ENCODE measurements at regions not wholly inside any gene's neighbourhood (a gene's known extent, or its start where the extent isn't known, plus 50 kb on each side); places are given as distances from the start of the nearest gene placed in this dataset.

- H3K36me3 Mint-ChIP-seq (ENCODE audit: low read depth, unreplicated experiment): no peaks in the 10 kb centered on the region
- no peak overlapping the region for H3K9ac ChIP-seq (ENCODE audit: low read length)
Measured at GRCh38 chr14:27145170-27145569, 547.3 kb upstream of the NOVA1 start.

GRCh38 chr14:27148143-27148542 lies 550.3 kb upstream of the NOVA1 start:
- H3K4me2 ChIP-seq (ENCODE audit: low read length): no peak overlapping the region
- Mint-ChIP-seq H3K9me3 (ENCODE audit: unreplicated experiment) (peaks cover 4% of the 10 kb centered on the region), H3K27me3 (ENCODE audit: low read depth, unreplicated experiment) (peaks cover 2% of the 10 kb centered on the region), H3K27ac (ENCODE audit: unreplicated experiment) (no peak overlapping the region), H3K4me1 (ENCODE audit: low read depth, unreplicated experiment) (no peaks in the 10 kb centered on the region), H3K36me3 (ENCODE audit: low read depth, unreplicated experiment) (no peaks in the 10 kb centered on the region), H3K4me3 (ENCODE audit: unreplicated experiment) (no peak overlapping the region)
- no peaks in the 10 kb centered on the region for H3K4me1 ChIP-seq (ENCODE audit: insufficient read depth, low read length)
- no peak for FAIRE-seq
- TF ChIP-seq CTCF (IDR thresholded peaks at IDR 0.05; ENCODE audit: insufficient read depth, low read depth, low read length) (no peak), EZH2 (IDR thresholded peaks at IDR 0.05; ENCODE audit: insufficient read depth, low read length) (no peak)
- no peak overlapping the region for H3K4me3 ChIP-seq (ENCODE audit: insufficient read depth, low read depth, low read length)
- H3K79me2 ChIP-seq (ENCODE audit: insufficient read depth, low read length): no peaks in the 10 kb centered on the region
- no peak overlapping the region for H2AFZ ChIP-seq (ENCODE audit: low read depth, low read length)
- H4K20me1 ChIP-seq (ENCODE audit: insufficient read depth, low read length): no peaks in the 10 kb centered on the region
- no peak overlapping the region for H3K9ac ChIP-seq (ENCODE audit: low read length)
- DNase-seq (ENCODE audit: low read depth): no peak
- H3K36me3 ChIP-seq (ENCODE audit: insufficient read depth, low read length): no peaks in the 10 kb centered on the region
- H3K9me3 ChIP-seq (ENCODE audit: insufficient read depth, low read depth, low read length): no peaks in the 10 kb centered on the region
- H3K27me3 ChIP-seq (ENCODE audit: insufficient read depth, low read length): no peaks in the 10 kb centered on the region
- no peak overlapping the region for H3K27ac ChIP-seq (ENCODE audit: low read depth, low read length)

More at GRCh38 chr14:27145170-27145569, 547.3 kb upstream of the NOVA1 start:
- H2AFZ ChIP-seq (ENCODE audit: low read depth, low read length): no peak overlapping the region
- DNase-seq (ENCODE audit: low read depth) (no peak), FAIRE-seq (no peak)
- no peaks in the 10 kb centered on the region for H4K20me1 ChIP-seq (ENCODE audit: insufficient read depth, low read length)
- H3K79me2 ChIP-seq (ENCODE audit: insufficient read depth, low read length): no peaks in the 10 kb centered on the region
- H3K27ac ChIP-seq (ENCODE audit: low read depth, low read length): no peak overlapping the region
- Mint-ChIP-seq H3K4me3 (ENCODE audit: unreplicated experiment) (no peak overlapping the region), H3K9me3 (ENCODE audit: unreplicated experiment) (no peaks in the 10 kb centered on the region), H3K27me3 (ENCODE audit: low read depth, unreplicated experiment) (peaks cover 2% of the 10 kb centered on the region), H3K4me1 (ENCODE audit: low read depth, unreplicated experiment) (no peaks in the 10 kb centered on the region), H3K27ac (ENCODE audit: unreplicated experiment) (no peak overlapping the region)
- H3K4me1 ChIP-seq (ENCODE audit: insufficient read depth, low read length): no peaks in the 10 kb centered on the region
- H3K27me3 ChIP-seq (ENCODE audit: insufficient read depth, low read length): no peaks in the 10 kb centered on the region
- H3K4me3 ChIP-seq (ENCODE audit: insufficient read depth, low read depth, low read length): no peak overlapping the region
- no peaks in the 10 kb centered on the region for H3K9me3 ChIP-seq (ENCODE audit: insufficient read depth, low read depth, low read length)
- no peaks in the 10 kb centered on the region for H3K36me3 ChIP-seq (ENCODE audit: insufficient read depth, low read length)
- TF ChIP-seq EZH2 (IDR thresholded peaks at IDR 0.05; ENCODE audit: insufficient read depth, low read length) (no peak), CTCF (IDR thresholded peaks at IDR 0.05; ENCODE audit: insufficient read depth, low read depth, low read length) (no peak)
- H3K4me2 ChIP-seq (ENCODE audit: low read length): no peak overlapping the region

- H3K27ac ChIP-seq (ENCODE audit: low read depth, low read length): no peak overlapping the region
- Mint-ChIP-seq H3K9me3 (ENCODE audit: unreplicated experiment) (peaks cover 2% of the 10 kb centered on the region), H3K27me3 (ENCODE audit: low read depth, unreplicated experiment) (no peaks in the 10 kb centered on the region), H3K27ac (ENCODE audit: unreplicated experiment) (no peak overlapping the region), H3K4me1 (ENCODE audit: low read depth, unreplicated experiment) (no peaks in the 10 kb centered on the region), H3K4me3 (ENCODE audit: unreplicated experiment) (no peak overlapping the region), H3K36me3 (ENCODE audit: low read depth, unreplicated experiment) (no peaks in the 10 kb centered on the region)
- H3K4me1 ChIP-seq (ENCODE audit: insufficient read depth, low read length): no peaks in the 10 kb centered on the region
- no peak overlapping the region for H2AFZ ChIP-seq (ENCODE audit: low read depth, low read length)
- H3K36me3 ChIP-seq (ENCODE audit: insufficient read depth, low read length): no peaks in the 10 kb centered on the region
- H3K27me3 ChIP-seq (ENCODE audit: insufficient read depth, low read length): no peaks in the 10 kb centered on the region
- no peaks in the 10 kb centered on the region for H3K79me2 ChIP-seq (ENCODE audit: insufficient read depth, low read length)
- H3K9me3 ChIP-seq (ENCODE audit: insufficient read depth, low read depth, low read length): no peaks in the 10 kb centered on the region
- no peak for TF ChIP-seq CTCF (IDR thresholded peaks at IDR 0.05; ENCODE audit: insufficient read depth, low read depth, low read length)
- TF ChIP-seq EZH2 (IDR thresholded peaks at IDR 0.05; ENCODE audit: insufficient read depth, low read length): no peak
- no peak overlapping the region for H3K4me2 ChIP-seq (ENCODE audit: low read length)
- H4K20me1 ChIP-seq (ENCODE audit: insufficient read depth, low read length): no peaks in the 10 kb centered on the region
- no peak overlapping the region for H3K9ac ChIP-seq (ENCODE audit: low read length)
- H3K4me3 ChIP-seq (ENCODE audit: insufficient read depth, low read depth, low read length): no peak overlapping the region
- FAIRE-seq (no peak), DNase-seq (ENCODE audit: low read depth) (no peak)
Measured at GRCh38 chr14:27164139-27164538, 566.3 kb upstream of the NOVA1 start.
